GM20431 (cell line): ENCODE measurements at regions not wholly inside any gene's neighbourhood (a gene's known extent, or its start where the extent isn't known, plus 50 kb on each side); places are given as distances from the start of the nearest gene placed in this dataset.

Source experiments
- in situ Hi-C: fragments of 300-500 bp; cut with MseI, MboI; formaldehyde crosslinking; loops from one replicate; pipeline ENCODE4 v1.15.0; 2020; ENCODE audit warnings: low sequenced_read_pairs; ENCODE audit not compliant: unreplicated experiment

DNA sequence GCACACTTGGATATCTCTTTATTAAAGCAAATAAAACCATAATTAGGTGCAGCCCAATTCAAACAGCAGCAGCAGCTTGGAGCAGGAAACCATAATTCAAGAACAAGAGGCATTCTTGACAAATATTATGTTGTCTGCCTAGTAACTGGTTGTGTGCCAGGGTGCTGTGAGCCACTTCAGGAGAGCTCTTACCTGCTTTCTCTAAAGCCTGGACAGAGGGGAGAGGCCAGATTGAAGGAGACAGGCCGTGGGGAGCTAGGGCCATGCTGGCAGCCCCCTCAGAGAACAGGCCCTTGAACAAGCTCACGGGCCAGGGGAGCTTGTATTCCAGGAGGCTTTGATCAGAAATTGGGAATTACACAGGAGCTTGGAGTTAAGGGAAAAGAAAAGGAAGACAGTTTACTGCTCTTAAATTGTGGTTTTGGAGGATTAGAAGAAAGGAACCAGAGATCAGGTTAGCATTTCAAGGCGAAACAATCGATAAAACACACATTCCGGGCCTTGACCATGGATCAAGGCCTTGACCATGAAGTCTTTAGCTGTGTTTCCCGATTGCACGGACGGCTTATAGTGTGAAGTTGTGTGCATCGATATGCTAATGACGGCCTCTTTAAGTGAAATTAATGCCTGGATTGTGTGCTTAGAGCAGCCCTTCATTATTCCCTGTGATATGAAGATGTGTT lies 69.8 kb upstream of the NKX2-2 start:
- in situ Hi-C loops, result no loop called here

DNA sequence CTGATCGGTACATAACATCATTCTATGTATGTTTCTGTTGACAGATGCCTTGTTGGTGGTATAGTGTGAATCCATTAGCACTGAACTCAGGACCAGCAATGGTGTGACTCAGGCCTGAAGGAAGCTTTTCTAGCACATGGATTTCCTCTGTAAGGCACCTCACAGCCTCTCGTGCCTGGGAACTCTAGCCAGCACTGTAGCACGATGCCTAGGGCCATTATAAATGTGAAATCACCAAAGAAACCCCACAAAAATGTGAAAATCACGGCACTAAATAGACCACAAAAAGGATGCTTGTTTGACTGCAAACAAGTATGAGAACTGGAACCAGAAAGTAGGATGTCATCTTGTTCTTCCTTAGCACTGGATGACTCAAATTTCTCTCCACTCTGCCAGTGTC lies 63.7 kb upstream of the NKX2-2 start:
- in situ Hi-C loops, result loop anchor here (10.0 kb wide), 1 partner anchor 53 kb away; no protein-coding TSS in a partner anchor

DNA sequence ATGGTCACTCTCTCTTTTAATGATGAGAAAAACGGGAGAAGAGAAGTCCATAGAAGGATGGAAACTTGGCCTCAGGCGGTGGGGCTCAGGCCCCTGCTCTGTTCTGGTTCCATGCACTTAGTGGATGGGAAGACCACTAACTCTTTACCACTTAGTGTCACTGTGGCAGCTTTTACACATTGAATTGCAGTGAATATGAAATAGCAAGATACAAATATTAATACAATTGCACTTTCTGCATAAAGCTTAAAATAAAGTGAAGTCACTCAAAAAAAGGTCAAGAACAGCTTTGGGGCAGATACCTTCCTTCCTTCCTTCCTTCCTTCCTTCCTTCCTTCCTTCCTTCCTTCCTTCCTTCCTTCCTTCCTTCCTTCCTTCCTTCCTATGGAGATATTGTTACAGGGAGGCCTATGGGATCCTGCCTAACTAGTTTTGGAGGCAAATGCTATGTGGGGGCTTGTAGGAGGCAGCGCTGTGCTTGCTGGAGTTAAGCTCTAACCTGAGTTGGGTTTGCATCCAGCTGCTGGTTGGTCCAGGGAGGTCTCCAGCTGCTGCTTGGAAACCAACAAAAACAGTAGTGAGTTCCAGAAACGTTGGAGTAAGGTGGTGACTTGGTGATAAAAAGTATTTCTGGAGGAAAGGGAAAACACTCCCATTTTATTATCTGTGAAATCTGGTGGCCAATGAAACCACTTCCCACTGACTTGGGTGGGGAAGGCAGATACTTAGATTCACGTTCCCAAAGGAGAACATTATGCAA lies 62.3 kb upstream of the NKX2-2 start:
- in situ Hi-C loops, result loop anchor here (10.0 kb wide), 1 partner anchor 51 kb away; no protein-coding TSS in a partner anchor

DNA sequence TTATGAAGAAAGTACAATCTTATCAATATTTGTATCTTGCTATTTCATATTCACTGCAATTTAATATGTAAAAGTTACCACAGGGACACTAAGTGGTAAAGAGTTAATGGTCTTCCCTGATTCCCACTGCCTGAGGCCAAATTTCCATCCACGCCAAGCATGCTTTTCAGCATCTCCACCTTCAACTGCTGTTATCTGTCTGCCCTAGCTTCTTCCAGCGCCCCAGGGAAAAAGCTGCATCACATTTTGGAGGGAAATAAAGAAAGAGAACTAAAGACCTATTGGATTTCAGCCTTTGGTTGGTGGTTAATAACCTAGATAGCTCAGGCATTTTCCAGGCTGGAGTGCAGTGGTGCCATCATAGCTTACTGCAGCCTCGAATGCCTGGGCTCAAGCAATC lies 61.3 kb upstream of the NKX2-2 start:
- in situ Hi-C loops, result loop anchor here (10.0 kb wide), 1 partner anchor 50 kb away; no protein-coding TSS in a partner anchor

DNA sequence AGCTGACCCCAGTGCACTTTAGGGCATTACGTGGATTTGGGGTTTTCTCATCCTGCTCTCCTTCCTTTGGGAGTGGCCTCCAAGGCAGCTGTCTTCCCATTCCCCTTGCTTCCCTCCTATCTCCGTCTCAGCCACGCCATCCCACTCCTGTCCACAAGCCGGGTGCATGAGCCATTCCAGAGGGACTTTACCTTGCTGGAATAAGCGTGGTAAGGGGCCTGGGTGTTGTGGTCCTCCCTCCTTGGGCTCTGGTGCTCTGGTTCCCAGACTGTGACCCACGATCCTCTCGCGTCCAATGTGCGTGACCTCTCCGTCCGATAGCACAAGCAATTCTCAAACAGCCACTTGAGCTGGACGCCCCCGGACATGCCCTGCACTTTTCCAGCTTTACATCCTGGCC lies 60.6 kb upstream of the NKX2-2 start:
- in situ Hi-C loops, result loop anchor here (10.0 kb wide), 1 partner anchor 50 kb away; no protein-coding TSS in a partner anchor

DNA sequence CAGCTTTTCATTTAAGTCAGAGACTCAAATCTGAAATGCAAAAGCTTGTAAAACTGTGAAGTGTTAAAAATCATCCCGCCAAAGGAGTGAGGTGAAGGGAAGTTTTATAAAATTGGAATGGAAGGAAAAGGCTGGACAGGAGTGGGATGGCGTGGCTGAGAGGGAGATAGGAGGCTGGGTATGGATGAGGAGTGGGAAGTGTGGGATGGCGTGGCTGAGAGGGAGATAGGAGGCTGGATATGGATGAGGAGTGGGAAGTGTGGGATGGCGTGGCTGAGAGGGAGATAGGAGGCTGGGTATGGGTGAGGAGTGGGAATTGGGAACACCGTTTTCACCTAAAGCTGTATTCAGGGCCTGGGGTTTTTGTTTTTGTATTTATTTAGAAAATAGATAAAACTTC lies 59.4 kb upstream of the NKX2-2 start:
- in situ Hi-C loops, result loop anchor here (10.0 kb wide), 1 partner anchor 48 kb away; no protein-coding TSS in a partner anchor

DNA sequence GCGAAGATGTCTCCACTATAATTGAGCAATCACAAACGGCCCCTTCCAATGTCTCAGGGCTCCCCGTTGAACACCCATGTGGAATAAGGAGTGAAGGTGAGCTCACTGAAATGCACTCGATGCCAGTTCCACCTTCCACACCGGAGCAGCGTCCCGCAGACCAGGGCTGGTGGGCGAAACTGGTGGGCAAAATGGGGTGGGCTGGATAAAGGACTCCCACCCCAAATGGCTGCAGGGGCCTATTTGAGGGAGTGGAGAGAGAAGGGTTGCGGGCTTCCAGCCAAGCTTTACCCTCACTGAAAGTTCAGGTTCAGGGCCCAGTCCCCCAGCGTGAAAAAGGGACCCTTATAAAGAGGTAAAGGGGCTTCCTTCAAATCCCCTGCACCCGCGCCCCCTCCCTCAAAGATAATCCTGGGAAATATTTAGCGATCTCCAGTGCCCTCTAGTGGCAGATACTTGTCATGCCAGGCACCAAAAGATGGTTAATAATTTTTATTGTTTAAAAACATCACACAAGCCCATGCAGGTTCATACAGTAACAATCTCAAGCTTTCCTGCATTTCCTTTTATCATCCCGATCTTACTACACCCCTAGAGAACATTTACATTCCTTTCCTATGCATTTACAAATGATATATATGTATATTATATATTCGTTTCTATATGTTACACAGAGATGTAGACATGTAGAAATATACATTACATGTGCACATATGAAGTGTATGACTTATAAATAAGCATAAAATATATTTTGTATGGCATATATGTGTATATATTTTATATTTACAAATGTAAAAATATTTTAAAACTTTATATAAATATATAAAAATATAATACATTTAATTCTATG lies 58.2 kb upstream of the NKX2-2 start:
- in situ Hi-C loops, result loop anchor here (10.0 kb wide), 1 partner anchor 47 kb away; no protein-coding TSS in a partner anchor

DNA sequence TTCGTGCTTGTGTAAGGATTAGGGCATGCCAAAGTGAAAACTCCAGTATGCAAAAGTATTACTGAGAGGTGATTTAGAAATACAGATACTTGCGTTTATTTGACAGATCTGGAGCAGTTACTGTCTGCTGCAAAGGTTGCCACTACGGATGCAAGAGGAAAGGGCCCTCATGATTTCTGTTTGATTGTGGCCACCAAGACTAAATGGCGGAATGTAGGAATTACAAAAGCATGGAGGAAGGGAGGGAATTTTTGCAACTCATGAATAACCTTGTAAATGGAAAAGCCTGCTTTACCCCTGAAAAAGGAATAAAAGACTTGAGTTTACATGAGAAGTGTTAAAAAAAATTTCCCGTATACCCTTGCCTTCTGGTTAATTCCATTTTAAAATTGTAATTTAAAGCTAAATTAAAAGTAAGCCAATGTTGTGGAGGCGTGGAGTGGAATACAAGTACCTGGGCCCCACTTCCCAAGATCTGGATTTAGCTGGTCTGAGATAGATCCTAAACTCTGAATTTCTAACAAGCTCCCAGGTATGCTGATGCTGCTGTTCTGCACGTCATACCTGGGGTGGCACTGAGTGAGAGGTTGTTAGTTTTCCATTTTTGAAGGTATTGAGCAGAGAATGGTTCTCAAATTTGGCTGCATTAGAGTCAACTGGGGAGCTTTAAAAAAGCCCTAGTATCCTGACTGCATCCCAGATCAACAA lies 56.6 kb upstream of the NKX2-2 start:
- in situ Hi-C loops, result loop anchor here (10.0 kb wide), 1 partner anchor 46 kb away; no protein-coding TSS in a partner anchor

DNA sequence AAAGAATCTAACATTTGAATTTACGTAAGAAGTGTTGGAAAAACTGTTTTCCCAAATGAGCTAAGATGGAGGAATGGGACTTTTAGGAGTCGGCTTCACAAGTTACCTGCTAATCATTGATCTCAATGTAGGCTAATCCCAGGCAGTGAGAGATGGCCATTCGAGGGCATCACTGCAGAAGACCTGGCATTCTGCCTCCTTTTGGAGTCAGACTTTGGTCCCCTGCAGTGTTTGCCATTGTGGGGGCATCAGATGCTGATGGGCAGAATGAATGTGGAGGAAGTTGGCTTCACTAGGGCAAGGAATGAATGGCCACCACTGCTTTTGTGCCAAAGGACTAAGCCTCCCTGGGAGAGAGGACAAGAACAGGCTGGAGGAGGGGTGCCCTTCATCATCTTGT lies 55.7 kb upstream of the NKX2-2 start:
- in situ Hi-C loops, result no loop called here

DNA sequence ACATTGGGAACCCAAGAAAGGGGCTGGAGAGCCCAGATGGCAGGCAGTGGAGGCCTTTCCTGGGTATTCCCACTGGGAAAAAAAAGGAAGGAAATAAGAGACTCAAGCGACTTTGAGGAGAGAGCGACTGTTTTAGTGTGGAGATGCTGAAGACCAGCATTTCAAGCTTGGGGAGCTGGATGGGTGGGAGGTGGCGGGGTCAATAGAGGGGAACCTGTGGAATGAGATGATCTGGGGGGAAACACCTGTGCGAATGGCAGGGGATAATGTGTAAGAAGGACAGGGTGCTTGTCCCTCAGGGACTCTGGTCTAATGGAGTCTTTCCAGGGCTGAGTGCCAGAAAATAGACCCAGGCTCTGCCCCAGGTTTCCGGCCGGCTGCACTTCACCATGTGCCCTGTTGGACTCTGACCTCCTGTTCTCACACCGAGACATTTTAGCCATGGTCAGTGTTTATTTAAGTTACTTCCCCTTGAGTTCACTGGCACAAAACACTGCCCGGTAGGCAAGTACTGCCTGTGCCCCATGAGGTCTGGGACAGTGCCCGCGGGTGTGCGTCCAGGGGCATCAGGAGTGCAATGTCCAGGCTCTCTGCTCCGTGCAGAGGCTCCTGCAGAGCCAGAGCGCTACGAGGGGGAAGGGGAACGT lies 50.4 kb upstream of the NKX2-2 start:
- in situ Hi-C loops, result no loop called here
